ENCODE measurements at regions not wholly inside any gene's neighbourhood (a gene's known extent, or its start where the extent isn't known, plus 50 kb on each side); places are given as distances from the start of the nearest gene placed in this dataset.

DNA sequence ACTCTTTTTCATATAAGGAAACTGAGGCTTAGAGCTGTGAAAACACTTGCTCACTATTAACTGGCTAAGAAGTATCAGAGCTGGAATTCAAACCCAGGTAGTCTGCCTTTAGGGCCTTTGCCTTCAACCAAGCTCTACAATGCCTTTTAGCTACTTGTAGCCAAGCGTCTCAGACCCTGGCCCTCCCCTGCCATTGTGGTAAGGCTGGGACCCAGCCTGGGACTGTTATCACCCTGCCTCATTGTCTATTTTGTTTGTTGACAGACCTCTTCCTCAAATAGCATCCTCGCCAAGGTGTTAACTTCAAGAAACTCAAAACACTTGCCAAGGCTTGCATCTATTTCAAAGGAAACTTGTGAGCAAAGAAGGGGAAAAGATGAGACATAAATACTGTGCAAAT, 76.7 kb upstream of the CD28 start:
- TF ChIP-seq, protein P1, sequence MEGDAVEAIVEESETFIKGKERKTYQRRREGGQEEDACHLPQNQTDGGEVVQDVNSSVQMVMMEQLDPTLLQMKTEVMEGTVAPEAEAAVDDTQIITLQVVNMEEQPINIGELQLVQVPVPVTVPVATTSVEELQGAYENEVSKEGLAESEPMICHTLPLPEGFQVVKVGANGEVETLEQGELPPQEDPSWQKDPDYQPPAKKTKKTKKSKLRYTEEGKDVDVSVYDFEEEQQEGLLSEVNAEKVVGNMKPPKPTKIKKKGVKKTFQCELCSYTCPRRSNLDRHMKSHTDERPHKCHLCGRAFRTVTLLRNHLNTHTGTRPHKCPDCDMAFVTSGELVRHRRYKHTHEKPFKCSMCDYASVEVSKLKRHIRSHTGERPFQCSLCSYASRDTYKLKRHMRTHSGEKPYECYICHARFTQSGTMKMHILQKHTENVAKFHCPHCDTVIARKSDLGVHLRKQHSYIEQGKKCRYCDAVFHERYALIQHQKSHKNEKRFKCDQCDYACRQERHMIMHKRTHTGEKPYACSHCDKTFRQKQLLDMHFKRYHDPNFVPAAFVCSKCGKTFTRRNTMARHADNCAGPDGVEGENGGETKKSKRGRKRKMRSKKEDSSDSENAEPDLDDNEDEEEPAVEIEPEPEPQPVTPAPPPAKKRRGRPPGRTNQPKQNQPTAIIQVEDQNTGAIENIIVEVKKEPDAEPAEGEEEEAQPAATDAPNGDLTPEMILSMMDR (IDR thresholded peaks at IDR 0.05) = no peak
- no peak for TF ChIP-seq POLR2A (IDR thresholded peaks at IDR 0.05)
